ENCODE measurements at regions not wholly inside any gene's neighbourhood (a gene's known extent, or its start where the extent isn't known, plus 50 kb on each side); places are given as distances from the start of the nearest gene placed in this dataset.

DNA sequence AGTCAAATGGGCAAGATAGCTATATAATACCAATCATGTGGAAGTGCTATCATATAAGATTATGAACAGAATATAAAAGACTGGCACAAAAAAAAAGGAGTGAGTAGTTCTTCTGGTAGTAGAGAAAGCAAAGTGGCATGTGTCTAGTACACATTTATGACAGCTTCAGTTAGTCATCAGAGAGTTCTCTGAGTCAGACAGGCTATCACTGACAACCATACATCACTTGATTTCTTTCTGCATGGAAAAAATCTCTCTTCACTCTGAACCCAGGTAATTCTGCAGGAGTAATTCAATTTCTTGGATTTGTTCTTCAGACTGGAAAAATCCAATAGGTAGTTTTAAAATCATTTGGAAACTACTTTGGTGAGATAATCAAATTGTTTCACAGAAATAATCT lies 286.8 kb upstream of the ANO3 start:
- Mint-ChIP-seq H3K4me3 (ENCODE audit: unreplicated experiment) (no peak overlapping the region), H3K27me3 (ENCODE audit: unreplicated experiment) (no peaks in the 10 kb centered on the region), H3K36me3 (ENCODE audit: unreplicated experiment) (no peaks in the 10 kb centered on the region), H3K27ac (ENCODE audit: unreplicated experiment) (no peak overlapping the region), H3K9me3 (ENCODE audit: unreplicated experiment) (no peaks in the 10 kb centered on the region), H3K4me1 (ENCODE audit: low read depth, unreplicated experiment) (no peaks in the 10 kb centered on the region)
- TF ChIP-seq, protein P1, sequence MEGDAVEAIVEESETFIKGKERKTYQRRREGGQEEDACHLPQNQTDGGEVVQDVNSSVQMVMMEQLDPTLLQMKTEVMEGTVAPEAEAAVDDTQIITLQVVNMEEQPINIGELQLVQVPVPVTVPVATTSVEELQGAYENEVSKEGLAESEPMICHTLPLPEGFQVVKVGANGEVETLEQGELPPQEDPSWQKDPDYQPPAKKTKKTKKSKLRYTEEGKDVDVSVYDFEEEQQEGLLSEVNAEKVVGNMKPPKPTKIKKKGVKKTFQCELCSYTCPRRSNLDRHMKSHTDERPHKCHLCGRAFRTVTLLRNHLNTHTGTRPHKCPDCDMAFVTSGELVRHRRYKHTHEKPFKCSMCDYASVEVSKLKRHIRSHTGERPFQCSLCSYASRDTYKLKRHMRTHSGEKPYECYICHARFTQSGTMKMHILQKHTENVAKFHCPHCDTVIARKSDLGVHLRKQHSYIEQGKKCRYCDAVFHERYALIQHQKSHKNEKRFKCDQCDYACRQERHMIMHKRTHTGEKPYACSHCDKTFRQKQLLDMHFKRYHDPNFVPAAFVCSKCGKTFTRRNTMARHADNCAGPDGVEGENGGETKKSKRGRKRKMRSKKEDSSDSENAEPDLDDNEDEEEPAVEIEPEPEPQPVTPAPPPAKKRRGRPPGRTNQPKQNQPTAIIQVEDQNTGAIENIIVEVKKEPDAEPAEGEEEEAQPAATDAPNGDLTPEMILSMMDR (IDR thresholded peaks at IDR 0.05; ENCODE audit: partially characterized antibody, unreplicated experiment): no peak
- DNase-seq: no peak

GRCh38 chr11:26048271-26048670 lies 283.7 kb upstream of the ANO3 start:
- no peak for DNase-seq
- TF ChIP-seq, protein P1 (IDR thresholded peaks at IDR 0.05; ENCODE audit: partially characterized antibody, unreplicated experiment): no peak
- Mint-ChIP-seq H3K27me3 (ENCODE audit: unreplicated experiment) (no peaks in the 10 kb centered on the region), H3K4me3 (ENCODE audit: unreplicated experiment) (no peak overlapping the region), H3K4me1 (ENCODE audit: low read depth, unreplicated experiment) (no peaks in the 10 kb centered on the region), H3K27ac (ENCODE audit: unreplicated experiment) (no peak overlapping the region), H3K9me3 (ENCODE audit: unreplicated experiment) (no peaks in the 10 kb centered on the region), H3K36me3 (ENCODE audit: unreplicated experiment) (no peaks in the 10 kb centered on the region)

- Mint-ChIP-seq H3K27ac (ENCODE audit: unreplicated experiment) (no peak overlapping the region), H3K36me3 (ENCODE audit: unreplicated experiment) (no peaks in the 10 kb centered on the region), H3K9me3 (ENCODE audit: unreplicated experiment) (no peaks in the 10 kb centered on the region)
Observed at GRCh38 chr11:26053966-26054365, 278.0 kb upstream of the ANO3 start.

GRCh38 chr11:26062660-26063059 lies 269.3 kb upstream of the ANO3 start:
- Mint-ChIP-seq H3K9me3 (ENCODE audit: unreplicated experiment) (no peaks in the 10 kb centered on the region), H3K4me1 (ENCODE audit: low read depth, unreplicated experiment) (no peaks in the 10 kb centered on the region), H3K27ac (ENCODE audit: unreplicated experiment) (no peak overlapping the region), H3K36me3 (ENCODE audit: unreplicated experiment) (no peaks in the 10 kb centered on the region), H3K27me3 (ENCODE audit: unreplicated experiment) (no peaks in the 10 kb centered on the region), H3K4me3 (ENCODE audit: unreplicated experiment) (no peak overlapping the region)
- no peak for DNase-seq
- TF ChIP-seq, protein P1 (IDR thresholded peaks at IDR 0.05; ENCODE audit: partially characterized antibody, unreplicated experiment): no peak

More at GRCh38 chr11:26053966-26054365, 278.0 kb upstream of the ANO3 start:
- H3K4me3 Mint-ChIP-seq (ENCODE audit: unreplicated experiment): no peak overlapping the region
- TF ChIP-seq, protein P1 (IDR thresholded peaks at IDR 0.05; ENCODE audit: partially characterized antibody, unreplicated experiment): no peak
- H3K27me3 Mint-ChIP-seq (ENCODE audit: unreplicated experiment): no peaks in the 10 kb centered on the region
- DNase-seq: no peak
- no peaks in the 10 kb centered on the region for H3K4me1 Mint-ChIP-seq (ENCODE audit: low read depth, unreplicated experiment)

GRCh38 chr11:26063915-26064314 lies 268.0 kb upstream of the ANO3 start:
- Mint-ChIP-seq H3K9me3 (ENCODE audit: unreplicated experiment) (no peaks in the 10 kb centered on the region), H3K27me3 (ENCODE audit: unreplicated experiment) (no peaks in the 10 kb centered on the region), H3K27ac (ENCODE audit: unreplicated experiment) (no peak overlapping the region), H3K4me3 (ENCODE audit: unreplicated experiment) (no peak overlapping the region), H3K36me3 (ENCODE audit: unreplicated experiment) (no peaks in the 10 kb centered on the region), H3K4me1 (ENCODE audit: low read depth, unreplicated experiment) (no peaks in the 10 kb centered on the region)
- no peak for DNase-seq
- TF ChIP-seq, protein P1 (IDR thresholded peaks at IDR 0.05; ENCODE audit: partially characterized antibody, unreplicated experiment): no peak
